Muscle layer of duodenum (tissue), 2 donors: ENCODE measurements at regions not wholly inside any gene's neighbourhood (a gene's known extent, or its start where the extent isn't known, plus 50 kb on each side); places are given as distances from the start of the nearest gene placed in this dataset.
"Not testable (repeated sequence)": the region's sequence is repeated elsewhere in the genome, so short reads cannot be mapped to it uniquely, and the experiment has no call there.

Experiments
- H3K27ac ChIP-seq: one replicate; pipeline ENCODE4 v1.7.0; 2013; ENCODE audit warnings: mild to moderate bottlenecking, low read length
- H3K27me3 ChIP-seq: one replicate; pipeline ENCODE4 v1.7.0; 2013; ENCODE audit warnings: low read depth, mild to moderate bottlenecking, control low read depth, low read length
- H3K36me3 ChIP-seq, 2 donors: one replicate each; pipeline ENCODE4 v1.7.0; 2013; ENCODE audit warnings: low read length in 2 of 2, control low read depth in 1 of 2, mild to moderate bottlenecking in 1 of 2; ENCODE audit not compliant: insufficient read depth in 2 of 2, control insufficient read depth in 1 of 2
- H3K4me1 ChIP-seq, 2 donors: one replicate each; pipeline ENCODE4 v1.7.0; 2013; ENCODE audit warnings: low read length in 2 of 2, mild to moderate bottlenecking in 2 of 2, control low read depth in 1 of 2, moderate library complexity in 1 of 2; ENCODE audit not compliant: insufficient read depth in 2 of 2, control insufficient read depth in 1 of 2
- H3K4me3 ChIP-seq, 2 donors: one replicate each; pipeline ENCODE4 v1.7.0; 2013; ENCODE audit warnings: low read length in 2 of 2, low read depth in 1 of 2, mild to moderate bottlenecking in 1 of 2
- H3K9me3 ChIP-seq, 2 donors: one replicate each; pipeline ENCODE4 v1.7.0; 2013; ENCODE audit warnings: low read length in 2 of 2, control low read depth in 1 of 2, mild to moderate bottlenecking in 1 of 2; ENCODE audit not compliant: control insufficient read depth in 1 of 2
- donor health status: healthy.

DNA sequence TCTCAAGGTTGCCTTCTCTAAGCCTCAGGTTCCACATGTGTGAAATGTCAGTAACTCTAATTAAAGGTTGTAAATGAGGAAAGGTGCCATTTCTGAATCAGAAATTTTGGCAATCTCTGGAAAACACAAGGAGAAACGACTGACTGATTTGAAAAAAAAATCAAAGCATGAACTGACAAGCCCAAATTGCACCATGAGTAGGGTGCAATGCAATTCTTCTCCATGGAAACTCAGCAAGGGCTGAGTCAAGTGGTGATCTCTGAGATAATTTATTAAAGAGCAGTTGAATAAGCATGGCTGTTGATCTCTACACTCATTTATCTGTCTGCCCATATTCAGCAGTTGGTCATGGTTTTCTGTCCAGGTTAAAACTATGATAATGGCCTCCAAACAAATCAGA is 201.6 kb upstream of the CMC1 start:
- Histone ChIP-seq H3K36me3 (no peaks in the 10 kb centered on the region), H3K9me3 (no peaks in the 10 kb centered on the region), H3K4me1 (no peaks in the 10 kb centered on the region), H3K4me3 (no peak overlapping the region), H3K27me3 (no peaks in the 10 kb centered on the region), H3K27ac (no peak overlapping the region)

DNA sequence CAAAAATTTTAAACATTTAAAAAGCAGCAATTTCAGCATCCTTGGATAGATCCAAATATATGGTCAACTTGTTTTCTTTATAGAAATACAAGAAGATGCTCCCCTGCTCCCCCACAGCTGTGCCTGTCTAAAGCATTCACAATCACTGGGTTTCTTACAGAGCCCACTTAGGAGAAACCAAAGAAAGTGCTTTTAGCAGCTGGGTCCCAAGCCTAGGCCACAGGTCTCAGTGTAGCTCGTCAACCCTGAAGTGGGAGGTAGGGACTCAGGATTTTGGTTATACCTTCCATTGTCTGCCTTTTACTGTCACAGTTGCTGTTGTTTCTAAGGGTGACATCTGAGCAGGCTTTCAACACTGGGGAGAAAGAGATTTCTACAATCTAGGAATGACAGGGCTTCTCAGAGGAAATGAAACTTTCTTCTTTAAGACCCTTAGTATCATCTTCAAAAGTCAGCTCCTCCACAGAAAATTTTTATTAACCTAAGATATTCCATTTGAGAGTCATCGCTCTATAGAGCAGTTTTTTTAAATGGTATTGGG is 199.3 kb upstream of the CMC1 start:
- H3K9me3 ChIP-seq = no peaks in the 10 kb centered on the region
- H3K36me3 ChIP-seq = no peaks in the 10 kb centered on the region
- no peak overlapping the region for H3K27ac ChIP-seq
- H3K27me3 ChIP-seq = no peaks in the 10 kb centered on the region
- H3K4me3 ChIP-seq = no peak overlapping the region
- H3K4me1 ChIP-seq = no peaks in the 10 kb centered on the region

- Histone ChIP-seq H3K9me3 (no peaks in the 10 kb centered on the region), H3K36me3 (no peaks in the 10 kb centered on the region), H3K4me3 (no peak overlapping the region), H3K27me3 (no peaks in the 10 kb centered on the region), H3K4me1 (no peaks in the 10 kb centered on the region), H3K27ac (no peak overlapping the region)
Observed at GRCh38 chr3:28042707-28043106, 198.7 kb upstream of the CMC1 start.

- Histone ChIP-seq H3K4me1 (no peaks in the 10 kb centered on the region), H3K27me3 (no peaks in the 10 kb centered on the region), H3K36me3 (no peaks in the 10 kb centered on the region), H3K27ac (no peak overlapping the region), H3K4me3 (no peak overlapping the region), H3K9me3 (no peaks in the 10 kb centered on the region)
Observed at GRCh38 chr3:28050120-28050519, 191.3 kb upstream of the CMC1 start.

DNA sequence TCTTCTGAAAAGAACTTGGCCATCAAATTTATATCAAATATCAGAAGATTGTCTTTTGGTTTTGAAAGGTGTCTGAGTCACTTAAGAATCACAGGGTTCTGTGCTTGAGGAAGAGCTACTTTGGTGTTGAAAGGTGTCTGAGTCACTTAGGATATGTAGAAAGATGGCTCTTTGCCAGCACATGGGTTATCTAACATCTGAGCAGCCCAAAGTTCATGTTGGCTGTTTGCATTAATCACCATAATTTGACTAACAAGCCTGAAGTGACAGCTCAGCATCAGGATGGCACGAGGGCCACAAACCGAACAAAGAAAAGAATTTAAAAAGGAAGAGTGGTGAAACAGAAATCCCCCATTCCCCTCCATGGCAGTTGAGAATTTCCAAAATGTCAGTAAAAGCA is 190.5 kb upstream of the CMC1 start:
- H3K27ac ChIP-seq = no peak overlapping the region
- no peaks in the 10 kb centered on the region for H3K9me3 ChIP-seq
- no peaks in the 10 kb centered on the region for H3K36me3 ChIP-seq
- no peak overlapping the region for H3K4me3 ChIP-seq
- no peaks in the 10 kb centered on the region for H3K27me3 ChIP-seq
- no peaks in the 10 kb centered on the region for H3K4me1 ChIP-seq

GRCh38 chr3:28053759-28054158 is 187.7 kb upstream of the CMC1 start:
- Histone ChIP-seq H3K4me3 (no peak overlapping the region), H3K9me3 (no peaks in the 10 kb centered on the region), H3K27me3 (no peaks in the 10 kb centered on the region), H3K4me1 (no peaks in the 10 kb centered on the region), H3K36me3 (no peaks in the 10 kb centered on the region), H3K27ac (no peak overlapping the region)

- H3K4me1 ChIP-seq = no peaks in the 10 kb centered on the region
- H3K4me3 ChIP-seq = no peak overlapping the region
- no peak overlapping the region for H3K27ac ChIP-seq
- H3K9me3 ChIP-seq = no peaks in the 10 kb centered on the region
- H3K27me3 ChIP-seq = no peaks in the 10 kb centered on the region
- H3K36me3 ChIP-seq = no peaks in the 10 kb centered on the region
Observed at GRCh38 chr3:28056806-28057205, 184.6 kb upstream of the CMC1 start.

GRCh38 chr3:28057539-28057938 is 183.9 kb upstream of the CMC1 start:
- no peaks in the 10 kb centered on the region for H3K27me3 ChIP-seq

GRCh38 chr3:28059199-28059598 is 182.2 kb upstream of the CMC1 start:
- H3K4me1 ChIP-seq, H3K9me3 ChIP-seq, H3K27me3 ChIP-seq, H3K4me3 ChIP-seq, H3K36me3 ChIP-seq, H3K27ac ChIP-seq: not testable (repeated sequence)

More at GRCh38 chr3:28057539-28057938, 183.9 kb upstream of the CMC1 start:
- Histone ChIP-seq H3K9me3 (no peaks in the 10 kb centered on the region), H3K27ac (no peak overlapping the region), H3K4me3 (no peak overlapping the region), H3K4me1 (no peaks in the 10 kb centered on the region), H3K36me3 (no peaks in the 10 kb centered on the region)

DNA sequence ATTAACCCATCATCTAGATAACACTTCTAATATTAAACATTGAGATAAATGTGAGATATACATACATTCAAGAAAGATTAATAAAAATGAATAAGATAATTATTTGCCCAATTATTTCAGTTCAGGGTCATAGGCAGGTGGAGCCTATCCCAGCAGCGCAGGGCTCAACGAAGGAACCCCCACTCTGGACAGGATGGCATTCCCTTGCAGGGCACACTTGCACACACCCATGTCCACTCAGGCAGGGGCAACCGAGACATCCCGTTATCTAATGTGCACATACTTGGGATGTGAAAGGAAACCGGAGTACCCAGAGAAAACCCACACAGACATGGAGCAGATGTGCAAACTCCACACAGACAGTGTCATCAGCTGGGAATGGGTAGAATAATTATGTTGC is 175.4 kb upstream of the CMC1 start:
- Histone ChIP-seq H3K27ac (no peak overlapping the region), H3K36me3 (no peaks in the 10 kb centered on the region), H3K4me1 (no peaks in the 10 kb centered on the region), H3K27me3 (no peaks in the 10 kb centered on the region), H3K9me3 (peaks cover 0 to 11% of the 10 kb centered on the region in 2 donors), H3K4me3 (no peak overlapping the region)

DNA sequence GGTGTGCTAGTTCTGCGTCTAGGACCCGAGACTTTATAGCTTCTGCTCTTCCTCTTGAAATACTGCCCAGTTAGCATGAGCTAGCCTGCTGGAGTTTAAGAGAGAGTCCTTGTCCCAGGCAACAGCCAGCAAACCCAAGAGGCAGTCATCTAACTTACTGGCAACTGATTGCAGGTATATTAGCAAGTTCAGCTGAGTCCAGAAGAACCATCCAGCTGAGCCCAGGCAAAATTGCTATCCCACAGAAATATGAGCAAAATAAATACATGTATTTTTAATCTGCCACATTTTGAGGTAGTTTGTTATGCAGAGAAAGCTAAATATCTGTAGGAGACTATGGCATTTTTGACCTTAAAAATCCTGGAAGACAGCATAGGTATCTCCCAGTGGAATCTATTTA is 174.4 kb upstream of the CMC1 start:
- Histone ChIP-seq H3K9me3 (peaks cover 0 to 11% of the 10 kb centered on the region in 2 donors), H3K27me3 (no peaks in the 10 kb centered on the region), H3K27ac (no peak overlapping the region), H3K36me3 (no peaks in the 10 kb centered on the region), H3K4me3 (no peak overlapping the region), H3K4me1 (no peaks in the 10 kb centered on the region)

DNA sequence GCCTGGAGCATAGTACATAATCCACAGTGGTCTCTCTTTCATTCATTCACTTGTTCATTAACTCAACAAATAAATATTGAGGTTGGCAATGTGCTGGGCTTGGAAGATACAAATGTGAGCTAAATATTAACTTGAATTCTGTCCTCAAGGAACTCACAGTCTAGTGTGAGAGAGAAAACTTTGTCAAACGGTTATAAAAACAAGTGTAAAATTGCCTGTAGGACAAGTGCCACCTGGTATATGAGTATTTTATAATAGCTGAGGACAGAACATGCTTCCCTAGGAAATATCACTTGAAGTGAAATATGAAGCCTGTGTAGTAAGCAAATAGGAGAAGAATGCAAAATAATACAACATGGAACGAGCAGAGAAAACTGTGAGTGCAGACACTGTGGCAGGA is 173.1 kb upstream of the CMC1 start:
- H3K4me3 ChIP-seq = no peak overlapping the region
- peaks cover 0 to 11% of the 10 kb centered on the region in 2 donors for H3K9me3 ChIP-seq
- no peaks in the 10 kb centered on the region for H3K4me1 ChIP-seq
- no peaks in the 10 kb centered on the region for H3K36me3 ChIP-seq
- no peaks in the 10 kb centered on the region for H3K27me3 ChIP-seq
- no peak overlapping the region for H3K27ac ChIP-seq
